HG03045 (cell line): ENCODE measurements at regions not wholly inside any gene's neighbourhood (a gene's known extent, or its start where the extent isn't known, plus 50 kb on each side); places are given as distances from the start of the nearest gene placed in this dataset.

Experiments
- ATAC-seq: cut with Tn5 transposase; IDR thresholded peaks from one replicate; pipeline ENCODE4 v1.9.1; 2021; ENCODE audit warnings: mild to moderate bottlenecking, moderate library complexity; ENCODE audit not compliant: unreplicated experiment

DNA sequence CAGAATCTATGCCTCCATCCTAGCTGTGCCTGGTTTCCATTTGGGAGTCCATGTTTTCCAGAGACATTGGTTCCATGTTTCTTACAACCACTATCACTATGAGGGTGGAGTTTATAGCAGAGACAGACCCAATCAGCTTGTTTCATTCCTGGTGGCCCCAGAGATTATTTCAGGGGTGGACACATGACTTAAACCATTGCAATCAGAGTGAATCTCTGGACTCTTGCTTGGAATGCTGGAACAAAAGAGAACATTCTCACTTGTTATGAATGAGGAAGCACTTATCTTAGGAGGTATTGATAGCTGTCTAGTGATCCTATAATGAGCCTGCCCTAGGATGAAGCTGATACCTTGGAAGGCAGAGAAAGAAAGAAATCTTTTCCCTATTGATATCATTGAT lies 250.3 kb downstream of the ATG4C start:
- ATAC-seq, result no peak

GRCh38 chr1:63038586-63038985 lies 254.7 kb downstream of the ATG4C start:
- no peak for ATAC-seq

DNA sequence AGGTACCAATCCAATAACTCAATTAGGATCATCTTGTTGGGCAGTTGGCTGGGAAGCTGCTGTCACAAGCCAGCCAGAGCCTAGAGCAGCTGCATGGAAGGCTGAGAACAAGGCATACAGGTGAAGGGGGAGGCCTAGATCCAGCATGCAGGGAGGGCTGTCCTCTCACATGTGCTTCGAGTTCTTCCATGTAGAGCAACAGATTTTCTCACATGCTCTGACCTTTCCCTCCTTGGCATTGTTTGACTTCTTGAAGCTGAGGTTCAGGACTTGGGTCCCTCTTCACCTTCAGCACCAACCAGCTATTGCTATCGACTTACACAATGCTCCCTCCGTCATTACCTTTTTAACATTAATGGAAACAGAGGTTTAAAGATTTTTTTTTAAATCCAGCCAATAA lies 257.7 kb downstream of the ATG4C start:
- ATAC-seq, result no peak

DNA sequence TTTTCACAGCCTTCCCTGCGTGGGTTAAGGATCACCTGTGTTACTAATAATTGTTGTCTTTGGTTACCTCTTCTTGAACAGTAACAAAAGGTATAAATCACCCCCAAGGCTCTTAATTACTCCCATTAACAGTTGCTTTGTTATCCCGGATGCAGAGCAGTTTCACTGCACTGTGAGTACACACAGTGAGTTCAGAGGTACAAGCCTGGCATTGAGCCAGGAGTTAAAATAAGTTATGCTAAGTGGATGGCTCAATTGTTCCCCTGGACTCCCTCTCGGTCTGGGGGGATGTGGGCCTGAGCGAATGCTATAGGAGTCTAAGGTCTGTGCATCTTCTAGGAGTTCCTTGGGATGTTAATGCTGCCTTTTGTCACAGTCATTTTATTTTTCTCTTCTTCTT lies 258.3 kb downstream of the ATG4C start:
- ATAC-seq, result no peak

DNA sequence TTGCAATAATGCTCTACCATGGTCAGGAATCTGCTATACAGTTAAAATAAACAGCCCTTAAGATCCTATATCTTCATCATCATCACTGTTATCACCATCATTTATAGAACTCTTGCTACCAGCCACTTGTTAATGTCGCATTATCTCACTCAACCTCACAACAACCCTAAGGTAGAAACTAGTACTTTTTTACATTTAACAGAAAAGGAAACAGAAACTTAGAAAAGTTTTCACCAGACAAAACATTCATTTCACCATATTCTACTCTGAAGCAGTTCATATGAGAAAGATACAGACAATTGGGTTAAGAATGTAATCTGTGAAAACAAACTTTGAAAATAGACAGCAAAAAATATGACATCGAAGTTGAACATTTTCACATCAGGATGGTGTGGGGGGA lies 262.6 kb downstream of the ATG4C start:
- ATAC-seq, result no peak

DNA sequence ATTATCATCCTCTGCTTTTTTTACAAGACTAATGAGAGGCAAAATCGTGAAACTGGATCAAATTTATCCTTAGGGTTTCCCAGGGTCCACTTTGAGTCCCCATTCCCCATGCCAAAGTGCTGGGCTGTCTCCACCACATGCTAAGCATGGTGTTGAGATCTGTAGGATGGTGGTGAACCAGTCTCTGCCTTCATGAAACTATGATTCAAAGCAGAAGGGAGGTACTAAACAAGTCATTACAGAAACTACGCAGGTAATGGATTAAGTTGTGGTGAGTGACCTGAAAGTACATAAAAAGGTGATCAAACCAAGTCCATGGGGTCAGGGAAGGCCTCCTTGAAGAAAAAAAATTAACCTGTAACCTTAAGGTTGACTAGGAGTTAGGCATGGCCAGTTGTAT lies 265.2 kb downstream of the ATG4C start:
- ATAC-seq, result no peak

DNA sequence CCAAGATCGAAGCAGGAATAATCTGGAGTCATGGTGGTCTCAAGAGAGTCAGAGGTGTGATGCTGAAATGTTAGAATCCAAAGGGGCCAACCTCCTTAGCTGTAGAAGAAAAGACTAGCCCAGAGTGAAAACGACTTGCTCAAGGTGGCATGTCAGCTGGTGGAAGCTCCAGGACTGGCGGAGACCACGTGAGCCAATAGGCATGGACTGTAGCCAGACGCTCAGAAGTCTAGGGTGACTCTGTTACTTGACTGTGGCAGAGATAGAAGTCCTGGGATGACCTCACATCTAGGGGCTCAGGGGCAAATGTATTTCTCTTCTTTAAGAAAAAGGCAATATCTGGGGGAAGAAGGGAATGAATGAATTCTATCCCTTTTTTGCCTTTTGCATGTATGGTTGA lies 267.4 kb downstream of the ATG4C start:
- ATAC-seq, result no peak

GRCh38 chr1:63051886-63052285 lies 268.0 kb downstream of the ATG4C start:
- no peak for ATAC-seq

DNA sequence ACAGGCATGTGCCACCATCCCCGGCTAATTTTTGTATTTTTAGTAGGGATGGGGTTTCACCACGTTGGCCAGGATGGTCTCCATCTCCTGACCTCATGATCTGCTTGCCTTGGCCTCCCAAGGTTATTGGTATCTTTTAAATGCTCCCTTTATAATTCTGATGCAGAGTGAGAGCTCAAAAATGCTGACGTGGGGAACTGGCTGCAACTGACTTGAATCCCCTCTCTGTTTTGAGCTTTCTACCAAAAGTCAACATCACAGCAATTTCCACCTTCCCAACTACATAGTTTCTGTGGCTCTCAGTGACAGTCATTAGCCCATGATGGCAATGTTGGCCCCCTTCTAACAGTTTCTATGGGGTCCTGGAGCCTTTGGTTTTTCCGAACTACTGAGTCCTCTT lies 268.2 kb upstream of the FOXD3 start:
- no peak for ATAC-seq

- ATAC-seq, result no peak
Observed at GRCh38 chr1:63063367-63063766, 259.0 kb upstream of the FOXD3 start.

- ATAC-seq, result no peak
Observed at GRCh38 chr1:63064135-63064534, 258.2 kb upstream of the FOXD3 start.

- no peak for ATAC-seq
Observed at GRCh38 chr1:63068626-63069025, 253.7 kb upstream of the FOXD3 start.

DNA sequence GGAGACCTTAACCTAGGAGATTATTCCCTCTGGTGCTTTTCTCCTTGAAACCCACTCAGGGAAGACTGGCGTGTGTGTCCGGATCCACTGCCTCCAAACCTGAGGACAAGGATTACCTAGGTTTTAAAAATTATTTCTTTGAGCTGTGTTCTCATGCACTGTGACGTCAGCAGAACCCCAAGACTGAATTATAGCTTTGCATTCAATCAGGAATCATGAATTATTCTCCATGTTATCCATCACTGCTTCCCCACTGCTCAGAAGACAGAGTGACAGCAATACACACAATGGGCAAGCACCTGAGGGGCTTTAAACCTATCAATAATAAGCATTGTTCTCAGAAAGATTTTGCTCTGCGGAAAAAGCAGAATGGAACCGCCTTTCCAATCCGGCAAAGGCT lies 253.2 kb upstream of the FOXD3 start:
- no peak for ATAC-seq

GRCh38 chr1:63073309-63074306 lies 248.8 kb upstream of the FOXD3 start:
- no peak for ATAC-seq

DNA sequence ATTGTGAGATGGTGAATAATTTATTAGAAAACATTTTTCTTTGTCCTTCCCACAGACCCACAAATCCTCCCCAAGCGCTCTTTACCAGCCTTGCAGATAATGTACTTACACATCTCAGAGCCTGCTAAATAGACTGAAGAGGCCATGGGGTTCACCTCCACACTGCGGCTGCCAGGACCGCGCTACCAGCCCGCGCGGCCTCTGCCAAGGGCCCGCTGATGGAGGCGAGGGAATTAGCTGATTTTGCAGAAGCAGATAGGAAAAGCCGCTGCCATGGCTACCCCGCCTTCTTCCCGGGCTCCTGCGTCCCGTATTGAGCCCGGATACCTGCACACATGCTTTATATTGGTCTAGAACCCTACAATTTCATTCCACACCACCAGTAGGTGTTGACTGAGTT lies 248.0 kb upstream of the FOXD3 start:
- ATAC-seq, result no peak

DNA sequence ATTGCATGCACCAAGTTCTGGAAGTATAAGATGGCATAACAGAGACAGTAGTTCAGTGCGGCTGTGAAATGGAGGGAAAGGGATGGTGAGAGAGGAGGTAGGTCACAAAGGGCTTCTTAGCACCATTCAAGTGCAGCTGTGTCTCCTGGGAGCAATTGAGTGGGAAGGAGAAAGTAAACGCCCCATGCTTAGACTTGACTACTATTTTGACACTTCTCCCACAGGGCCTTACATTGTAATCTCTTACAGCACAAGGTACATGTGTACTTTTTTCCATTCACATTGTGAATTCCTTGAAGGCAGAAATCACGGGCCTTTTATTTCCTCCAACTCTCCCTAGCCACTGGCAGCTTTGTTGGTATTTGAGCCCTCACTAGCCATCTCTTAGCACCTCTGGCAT lies 239.6 kb upstream of the FOXD3 start:
- ATAC-seq, result no peak

GRCh38 chr1:63087966-63088365 lies 234.4 kb upstream of the FOXD3 start:
- no peak for ATAC-seq

DNA sequence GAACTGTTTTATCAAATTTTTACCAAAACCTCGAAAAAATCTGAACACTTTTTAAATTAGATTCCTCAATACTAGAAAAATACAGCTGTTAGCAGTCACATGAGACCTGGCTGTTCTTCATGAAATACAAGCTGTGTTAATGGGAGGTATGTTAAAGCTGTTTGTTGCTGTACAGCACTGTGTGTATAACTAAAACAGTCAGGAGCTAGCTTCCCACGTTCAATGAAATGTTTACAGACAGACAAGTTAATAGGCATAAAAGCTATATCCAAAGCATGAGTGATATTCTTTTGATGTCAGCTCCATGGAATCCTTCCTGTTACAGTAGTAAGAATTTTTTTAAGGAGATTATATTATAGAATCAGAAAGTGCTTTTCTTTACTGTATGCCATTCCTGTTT lies 223.2 kb upstream of the FOXD3 start:
- ATAC-seq, result no peak

GRCh38 chr1:63101336-63101735 lies 221.0 kb upstream of the FOXD3 start:
- no peak for ATAC-seq

DNA sequence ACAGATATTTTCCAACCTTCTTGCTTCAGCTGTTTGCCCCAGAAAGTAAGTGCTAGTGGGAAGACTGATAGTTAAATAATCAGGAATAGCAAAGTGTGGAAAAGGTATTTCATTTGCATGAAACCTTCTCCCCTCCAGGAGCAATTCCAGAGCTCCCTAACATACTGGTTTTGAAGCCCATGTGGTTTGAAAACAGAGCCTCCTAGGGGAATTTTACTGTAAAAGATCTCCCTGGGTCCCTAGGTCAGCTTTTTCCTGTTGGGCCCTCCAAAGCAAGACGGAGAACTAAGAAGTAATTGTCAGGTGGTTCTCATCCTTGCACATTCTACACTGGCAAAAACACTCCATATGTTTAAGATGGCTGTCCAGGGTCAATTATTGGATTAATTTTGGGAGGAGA lies 218.7 kb upstream of the FOXD3 start:
- no peak for ATAC-seq

- ATAC-seq, result no peak
Observed at GRCh38 chr1:63107066-63107465, 215.3 kb upstream of the FOXD3 start.

- ATAC-seq, result no peak
Observed at GRCh38 chr1:63108206-63108605, 214.2 kb upstream of the FOXD3 start.
